Fibroblast of villous mesenchyme (primary cell): ENCODE measurements at regions not wholly inside any gene's neighbourhood (a gene's known extent, or its start where the extent isn't known, plus 50 kb on each side); places are given as distances from the start of the nearest gene placed in this dataset.

Experiments used
- DNase-seq: peaks from one replicate; pipeline ENCODE4 v3.0.0-alpha.2; 2010; ENCODE audit warnings: low read depth
- H3K4me3 ChIP-seq: 2 replicates; pipeline ENCODE4 v1.5.1; 2011; ENCODE audit warnings: low read depth, mild to moderate bottlenecking, low read length
- TF ChIP-seq, protein P1 (sequence below): IDR thresholded peaks from 2 replicates; pipeline ENCODE4 v1.5.1; 2012; ENCODE audit warnings: low read depth, mild to moderate bottlenecking, low read length; ENCODE audit not compliant: insufficient read depth

DNA sequence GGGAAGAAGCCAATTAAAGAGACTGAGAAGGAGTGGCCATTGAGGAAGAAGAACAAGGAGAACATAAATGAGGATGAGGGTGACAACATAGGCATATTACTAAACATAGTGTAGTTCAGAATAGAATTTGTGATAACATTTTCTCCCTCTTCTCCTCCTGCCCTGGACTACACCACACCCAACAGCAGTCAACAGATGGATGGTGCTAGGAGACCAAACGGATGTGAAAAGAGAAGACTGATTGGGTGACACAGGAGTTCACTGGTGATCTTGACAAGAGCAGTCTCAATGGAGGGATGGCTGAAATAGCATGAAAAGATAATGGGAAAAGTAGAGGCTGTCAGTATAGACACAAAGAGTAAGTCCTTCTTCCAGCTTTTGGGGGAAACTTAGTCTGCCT is 226.5 kb upstream of the FGF13 start:
- H3K4me3 ChIP-seq, result no peak overlapping the region
- DNase-seq, result no peak
- TF ChIP-seq, protein P1, sequence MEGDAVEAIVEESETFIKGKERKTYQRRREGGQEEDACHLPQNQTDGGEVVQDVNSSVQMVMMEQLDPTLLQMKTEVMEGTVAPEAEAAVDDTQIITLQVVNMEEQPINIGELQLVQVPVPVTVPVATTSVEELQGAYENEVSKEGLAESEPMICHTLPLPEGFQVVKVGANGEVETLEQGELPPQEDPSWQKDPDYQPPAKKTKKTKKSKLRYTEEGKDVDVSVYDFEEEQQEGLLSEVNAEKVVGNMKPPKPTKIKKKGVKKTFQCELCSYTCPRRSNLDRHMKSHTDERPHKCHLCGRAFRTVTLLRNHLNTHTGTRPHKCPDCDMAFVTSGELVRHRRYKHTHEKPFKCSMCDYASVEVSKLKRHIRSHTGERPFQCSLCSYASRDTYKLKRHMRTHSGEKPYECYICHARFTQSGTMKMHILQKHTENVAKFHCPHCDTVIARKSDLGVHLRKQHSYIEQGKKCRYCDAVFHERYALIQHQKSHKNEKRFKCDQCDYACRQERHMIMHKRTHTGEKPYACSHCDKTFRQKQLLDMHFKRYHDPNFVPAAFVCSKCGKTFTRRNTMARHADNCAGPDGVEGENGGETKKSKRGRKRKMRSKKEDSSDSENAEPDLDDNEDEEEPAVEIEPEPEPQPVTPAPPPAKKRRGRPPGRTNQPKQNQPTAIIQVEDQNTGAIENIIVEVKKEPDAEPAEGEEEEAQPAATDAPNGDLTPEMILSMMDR, result no peak

DNA sequence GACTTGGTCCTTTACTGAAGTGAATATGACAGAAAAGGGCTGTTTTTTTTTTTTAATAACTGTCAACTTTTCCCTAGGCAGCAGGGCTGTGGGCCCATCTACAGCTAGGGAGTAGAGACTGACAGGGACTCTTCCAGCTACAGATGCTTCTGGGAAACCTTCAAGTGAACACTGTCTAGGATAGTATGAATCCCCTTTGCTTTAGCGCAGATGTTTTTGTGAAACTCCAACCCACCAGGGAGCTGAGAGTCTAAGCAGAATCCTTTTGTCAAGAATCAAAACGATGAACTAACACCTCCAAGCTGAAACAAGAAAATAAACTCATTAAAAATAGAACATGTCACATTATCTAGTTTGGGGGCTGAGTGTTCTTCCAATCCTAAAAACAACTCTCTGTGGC is 219.7 kb upstream of the FGF13 start:
- TF ChIP-seq, protein P1, result no peak
- no peak for DNase-seq
- no peak overlapping the region for H3K4me3 ChIP-seq

DNA sequence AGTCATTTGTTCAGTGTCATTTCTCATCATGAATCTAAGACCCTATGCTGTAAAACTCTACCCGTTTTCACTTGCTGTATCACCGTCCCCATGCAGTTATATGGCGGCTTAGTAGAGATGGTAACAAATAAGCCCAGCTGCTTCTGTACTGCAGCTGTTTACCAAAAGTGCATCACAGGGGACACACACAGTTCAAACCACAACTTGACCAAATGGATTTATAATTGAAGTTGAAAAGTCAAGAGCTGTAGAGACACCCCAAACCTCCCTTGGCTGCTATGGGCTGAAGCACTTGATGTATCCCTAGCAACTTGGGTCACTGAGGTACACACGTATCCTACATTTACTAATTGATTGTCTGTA is 219.0 kb upstream of the FGF13 start:
- no peak overlapping the region for H3K4me3 ChIP-seq
- DNase-seq, result no peak
- TF ChIP-seq, protein P1, result no peak

DNA sequence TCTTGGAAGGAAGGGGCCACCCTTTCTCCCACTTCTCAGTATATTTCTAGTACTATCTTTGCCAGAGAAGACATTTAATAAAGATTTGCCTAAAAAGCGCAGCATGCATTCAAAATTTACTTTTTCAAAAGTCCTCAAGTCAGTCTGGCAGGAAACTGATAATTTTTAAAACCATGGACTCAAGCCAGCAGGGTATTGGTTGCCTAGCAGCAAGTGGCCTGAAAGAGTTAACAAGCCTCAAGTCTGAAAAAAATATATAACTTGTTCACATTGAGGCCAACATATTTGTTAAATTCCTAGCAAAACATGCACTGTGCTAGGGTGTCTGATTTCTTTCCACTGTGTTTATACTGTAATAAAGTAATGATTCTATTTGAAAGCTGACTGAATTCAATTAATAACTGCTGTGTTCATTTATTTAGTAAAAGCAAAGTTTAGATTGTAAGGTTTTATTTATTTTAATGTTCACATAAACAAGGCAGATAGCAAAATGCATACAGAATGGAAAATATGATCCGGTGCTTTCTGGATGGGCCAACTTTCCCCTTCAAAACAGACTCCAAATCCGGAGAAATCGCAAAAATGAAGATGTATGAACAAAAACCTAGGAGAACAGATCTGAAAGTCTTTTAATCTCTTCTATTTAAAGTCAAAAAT is 218.5 kb upstream of the FGF13 start:
- TF ChIP-seq, protein P1, result no peak
- no peak overlapping the region for H3K4me3 ChIP-seq
- no peak for DNase-seq

DNA sequence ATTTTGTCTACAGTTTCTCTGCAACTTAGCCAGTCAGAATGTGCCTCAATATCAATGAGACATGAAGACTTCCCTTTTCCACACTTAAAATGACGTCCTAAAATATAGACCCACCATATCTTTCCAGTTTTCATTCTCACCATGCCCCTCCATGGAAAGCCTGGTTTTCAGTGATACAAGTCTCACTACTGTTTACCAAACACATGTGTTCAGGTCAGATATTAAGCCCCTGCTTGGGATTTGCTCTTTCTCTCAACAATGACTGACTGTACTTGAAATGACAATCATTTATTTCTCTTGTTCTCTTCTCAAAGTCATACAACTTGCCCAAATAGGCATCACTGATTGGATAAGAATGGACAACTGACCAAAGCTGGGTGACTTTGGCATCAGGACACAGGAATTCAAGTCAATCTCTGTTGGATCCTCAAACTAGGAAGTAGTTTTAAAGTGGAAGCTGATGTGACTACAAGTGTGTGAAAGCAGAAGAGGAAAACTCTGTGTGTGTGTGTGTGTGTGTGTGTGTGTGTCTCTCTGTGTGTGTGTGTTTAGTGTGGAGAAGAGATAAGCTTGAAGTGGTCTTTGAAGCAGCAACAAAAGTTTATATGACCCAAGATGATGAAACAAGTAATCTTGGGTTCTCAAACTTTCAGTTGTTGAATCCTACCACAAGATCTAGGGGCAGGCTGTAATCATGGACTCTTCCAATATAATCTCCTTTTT is 217.4 kb upstream of the FGF13 start:
- DNase-seq, result no peak
- TF ChIP-seq, protein P1, result no peak
- H3K4me3 ChIP-seq, result no peak overlapping the region

DNA sequence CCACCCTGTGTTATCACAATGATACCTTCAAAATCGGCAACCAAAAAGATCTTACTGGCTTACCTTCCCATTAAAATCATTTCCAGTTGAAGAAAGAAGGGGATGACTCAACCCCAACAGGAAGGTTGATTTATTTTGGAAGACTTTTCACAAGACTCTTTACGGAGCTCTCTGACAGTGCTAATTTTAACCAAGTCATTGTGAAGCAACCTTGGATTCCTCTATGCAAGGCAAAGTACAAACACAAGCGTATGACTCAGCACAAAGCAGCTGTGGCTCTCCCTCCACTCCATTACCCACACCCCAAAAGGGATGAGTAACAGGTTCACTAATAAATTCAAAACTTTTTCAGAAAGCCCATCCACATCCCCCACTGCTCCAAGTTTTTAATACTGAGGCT is 213.8 kb upstream of the FGF13 start:
- TF ChIP-seq, protein P1, result no peak
- DNase-seq, result peak; percentile 81
- H3K4me3 ChIP-seq, result no peak overlapping the region

DNA sequence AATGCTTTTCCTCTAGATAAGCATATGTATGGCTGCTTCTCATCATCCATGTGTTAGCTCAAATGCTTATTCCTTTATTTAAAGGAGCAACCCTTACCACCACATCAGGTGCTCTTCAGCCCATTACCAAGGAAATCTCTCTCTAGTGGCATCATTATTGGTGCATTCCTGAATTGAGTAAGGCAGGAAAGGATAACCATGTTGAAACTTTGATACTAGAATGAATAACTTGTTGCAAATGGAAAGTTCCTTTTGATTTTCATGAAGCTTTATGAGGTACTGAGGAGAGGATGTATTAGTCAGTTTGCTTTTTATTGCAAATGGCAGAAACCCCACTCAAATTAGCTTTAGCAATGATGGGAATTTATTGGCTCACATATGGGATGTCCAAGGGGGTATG is 212.3 kb upstream of the FGF13 start:
- TF ChIP-seq, protein P1, result no peak
- no peak overlapping the region for H3K4me3 ChIP-seq
- no peak for DNase-seq
